22Rv1 (cell line): ENCODE measurements at regions not wholly inside any gene's neighbourhood (a gene's known extent, or its start where the extent isn't known, plus 50 kb on each side); places are given as distances from the start of the nearest gene placed in this dataset.

Experiments
- ZFX ChIP-seq: fragments of 450-650 bp; IDR thresholded peaks from 2 replicates; pipeline ENCODE4 v1.6.1; 2017; ENCODE audit warnings: antibody characterized with exemption, borderline replicate concordance
- TF ChIP-seq, protein P1 (sequence below): fragments of 450-650 bp; IDR thresholded peaks from 2 replicates; pipeline ENCODE4 v1.5.1; 2017; ENCODE audit warnings: mild to moderate bottlenecking

DNA sequence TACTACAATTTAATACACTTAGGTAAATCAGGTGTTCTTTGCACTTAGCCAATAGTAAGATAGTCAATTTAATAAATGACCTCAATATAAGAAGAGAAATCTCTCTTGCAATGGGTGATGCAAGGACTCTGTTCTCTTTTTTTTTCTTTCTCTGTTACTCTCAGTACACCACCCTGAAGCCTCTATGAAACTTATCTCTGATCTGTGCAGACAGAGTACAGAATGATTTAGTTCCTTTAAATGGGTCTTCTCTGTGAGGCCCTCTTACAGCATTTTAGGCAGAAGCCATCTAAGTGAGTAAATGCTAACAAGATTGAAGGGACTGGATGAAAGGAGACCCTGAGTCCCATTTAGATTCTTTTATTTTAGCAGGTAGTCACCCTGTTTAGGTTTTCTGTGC lies 312.8 kb downstream of the RFPL4B start:
- TF ChIP-seq, protein P1, sequence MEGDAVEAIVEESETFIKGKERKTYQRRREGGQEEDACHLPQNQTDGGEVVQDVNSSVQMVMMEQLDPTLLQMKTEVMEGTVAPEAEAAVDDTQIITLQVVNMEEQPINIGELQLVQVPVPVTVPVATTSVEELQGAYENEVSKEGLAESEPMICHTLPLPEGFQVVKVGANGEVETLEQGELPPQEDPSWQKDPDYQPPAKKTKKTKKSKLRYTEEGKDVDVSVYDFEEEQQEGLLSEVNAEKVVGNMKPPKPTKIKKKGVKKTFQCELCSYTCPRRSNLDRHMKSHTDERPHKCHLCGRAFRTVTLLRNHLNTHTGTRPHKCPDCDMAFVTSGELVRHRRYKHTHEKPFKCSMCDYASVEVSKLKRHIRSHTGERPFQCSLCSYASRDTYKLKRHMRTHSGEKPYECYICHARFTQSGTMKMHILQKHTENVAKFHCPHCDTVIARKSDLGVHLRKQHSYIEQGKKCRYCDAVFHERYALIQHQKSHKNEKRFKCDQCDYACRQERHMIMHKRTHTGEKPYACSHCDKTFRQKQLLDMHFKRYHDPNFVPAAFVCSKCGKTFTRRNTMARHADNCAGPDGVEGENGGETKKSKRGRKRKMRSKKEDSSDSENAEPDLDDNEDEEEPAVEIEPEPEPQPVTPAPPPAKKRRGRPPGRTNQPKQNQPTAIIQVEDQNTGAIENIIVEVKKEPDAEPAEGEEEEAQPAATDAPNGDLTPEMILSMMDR: no peak
- TF ChIP-seq ZFX: no peak
